Activated naive CD4-positive, alpha-beta T cell treated with Interleukin-2 at 50 U/mL for 16 hours (primary cell): ENCODE measurements at regions not wholly inside any gene's neighbourhood (a gene's known extent, or its start where the extent isn't known, plus 50 kb on each side); places are given as distances from the start of the nearest gene placed in this dataset.

ENCODE experiments used
- DNase-seq: peaks from one replicate; pipeline ENCODE4 v3.0.0-alpha.2; 2020

DNA sequence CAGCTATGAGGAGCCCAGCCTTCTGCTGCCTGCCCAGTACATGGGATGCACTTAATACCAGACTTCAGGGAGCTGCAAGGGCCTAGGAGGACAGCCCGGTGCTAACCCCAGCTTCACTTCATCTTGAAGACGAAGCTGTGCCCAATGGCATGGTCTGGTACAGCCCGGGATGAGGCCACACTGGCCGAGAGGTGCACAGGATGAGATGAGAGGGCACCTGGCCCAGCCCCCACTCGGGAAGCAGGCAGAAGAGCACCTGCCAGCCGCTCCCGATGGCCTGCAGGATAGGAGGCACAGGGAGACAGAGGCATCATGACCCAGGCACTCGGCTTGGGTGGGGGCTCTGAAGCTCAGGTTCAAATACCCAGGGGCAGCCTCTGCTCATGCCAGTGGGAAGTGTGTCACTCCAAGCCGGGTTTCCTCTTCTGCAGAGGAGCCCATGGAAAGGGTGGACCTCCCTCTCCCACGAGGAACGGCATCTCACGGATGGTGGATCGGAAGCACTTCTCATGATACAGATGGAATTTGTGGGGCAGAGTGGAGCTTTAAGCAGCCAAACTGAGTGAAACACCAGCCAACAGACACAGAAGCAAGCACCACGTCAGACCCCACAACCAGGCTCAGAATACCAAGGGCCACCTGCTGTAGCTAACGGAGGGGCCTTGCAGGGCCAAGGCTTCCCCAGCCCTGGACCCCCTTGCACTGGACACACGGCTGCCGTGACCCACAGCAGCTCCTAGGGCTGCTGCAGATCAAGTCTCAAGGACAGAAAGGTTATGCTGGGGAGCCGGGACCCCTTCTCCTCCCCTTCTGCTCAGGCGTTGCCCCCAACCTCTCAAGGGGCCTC is 875.2 kb downstream of the BRD1 start:
- no peak for DNase-seq

DNA sequence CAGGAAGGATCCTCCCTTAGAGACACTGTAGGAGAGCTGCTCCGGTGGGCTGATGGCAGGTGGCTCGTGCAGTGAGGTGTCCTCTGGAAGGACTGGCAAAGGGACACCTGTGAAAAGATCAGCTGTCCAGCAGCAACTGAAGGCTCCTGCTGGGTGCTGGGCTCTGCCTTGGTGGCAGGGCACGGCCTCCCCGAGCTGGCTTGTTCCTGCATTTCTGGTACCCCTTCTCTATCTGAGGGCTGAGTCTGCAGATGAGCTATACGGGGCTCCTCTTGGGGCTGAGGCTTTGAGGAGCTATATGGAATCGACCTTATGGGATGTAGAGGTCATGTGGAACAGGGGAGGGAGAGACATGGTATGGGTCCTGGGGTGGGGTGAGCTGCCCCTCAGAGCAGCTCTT is 875.8 kb downstream of the BRD1 start:
- DNase-seq: no peak

DNA sequence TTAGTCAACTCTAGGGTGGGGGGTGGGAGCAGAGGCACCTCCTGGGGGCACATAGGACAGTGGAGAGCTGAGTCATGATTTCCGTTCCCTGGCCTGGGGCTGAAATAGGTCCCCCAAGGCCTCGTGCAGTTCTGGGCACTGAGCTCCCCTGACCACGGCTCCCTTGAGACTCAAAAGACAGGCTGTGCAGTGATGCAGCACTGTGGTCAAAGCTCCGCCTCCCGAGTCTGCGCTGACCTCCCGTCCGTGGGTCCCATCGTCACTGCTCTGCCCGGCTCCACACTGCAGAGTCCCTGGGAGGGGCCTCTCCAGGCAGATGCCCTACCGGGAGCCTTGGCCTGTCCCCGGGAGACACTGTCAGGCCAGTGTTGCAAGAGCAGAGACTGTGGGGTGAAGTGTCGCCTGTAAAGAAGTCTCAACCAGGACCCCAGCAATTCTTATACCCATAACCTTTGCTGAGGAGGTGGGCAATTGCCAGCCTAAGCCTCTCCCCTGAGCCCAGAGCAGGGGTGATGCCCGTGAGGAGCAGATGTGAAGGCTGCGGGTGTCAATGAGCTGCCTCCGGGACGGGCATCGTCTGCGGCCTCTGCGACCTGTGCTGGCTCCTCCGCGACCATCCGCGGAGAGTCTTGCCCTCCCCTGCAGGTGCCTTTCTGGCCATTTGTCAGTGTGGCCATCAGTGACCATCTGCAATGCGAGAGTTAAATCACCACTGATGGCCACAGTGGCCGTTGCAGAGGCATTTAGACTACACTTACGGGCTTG is 877.3 kb downstream of the BRD1 start:
- DNase-seq: no peak

- DNase-seq: no peak
Observed at GRCh38 chr22:48949375-48950149, 878.1 kb downstream of the BRD1 start.

DNA sequence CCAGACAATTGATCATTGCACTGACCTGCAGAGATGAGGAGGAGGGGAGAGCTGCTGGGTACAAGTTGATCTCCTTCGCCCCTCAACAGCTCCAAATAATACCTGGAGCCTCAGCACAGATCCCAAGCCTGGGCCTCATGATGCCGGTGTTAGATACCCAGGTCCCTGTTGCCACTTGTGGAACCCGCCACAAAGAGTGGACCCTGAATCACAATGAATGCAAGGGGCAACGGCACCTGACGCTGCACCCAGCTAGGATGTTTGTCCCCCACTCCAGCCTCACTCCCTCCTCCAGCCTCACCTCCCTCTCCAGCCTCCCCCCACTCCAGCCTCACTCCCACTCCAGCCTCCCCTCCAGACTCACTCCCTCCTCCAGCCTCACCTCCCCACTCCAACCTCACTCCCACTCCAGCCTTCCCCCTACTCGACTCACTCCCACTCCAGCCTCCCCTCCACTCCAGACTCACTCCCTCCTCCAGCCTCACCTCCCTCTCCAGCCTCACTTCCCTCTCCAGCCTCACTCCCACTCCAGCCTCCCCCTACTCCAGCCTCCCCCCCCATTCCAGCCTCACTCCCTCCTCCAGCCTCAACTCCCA is 879.0 kb downstream of the BRD1 start:
- no peak for DNase-seq

DNA sequence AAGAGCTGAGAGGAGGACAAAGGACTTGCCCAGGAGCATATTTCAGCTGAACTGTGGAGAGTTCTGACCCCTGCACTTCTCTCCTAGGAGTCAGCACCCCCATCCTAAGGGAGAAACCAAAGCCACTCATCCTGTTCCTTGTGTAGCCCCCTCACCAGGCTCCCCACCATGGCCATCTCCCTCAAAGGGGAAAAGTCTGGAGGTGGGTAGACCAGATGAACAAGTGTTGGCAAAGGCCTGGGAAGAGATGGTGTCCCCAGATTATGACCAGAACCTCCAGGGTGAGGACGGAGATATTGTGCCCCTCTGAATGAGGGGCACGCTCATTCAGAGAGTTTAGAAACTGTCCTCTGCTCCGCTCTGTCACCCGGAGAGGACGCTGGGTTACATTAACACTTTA is 880.0 kb downstream of the BRD1 start:
- DNase-seq: no peak

- no peak for DNase-seq
Observed at GRCh38 chr22:48945621-48946458, 881.8 kb downstream of the BRD1 start.

DNA sequence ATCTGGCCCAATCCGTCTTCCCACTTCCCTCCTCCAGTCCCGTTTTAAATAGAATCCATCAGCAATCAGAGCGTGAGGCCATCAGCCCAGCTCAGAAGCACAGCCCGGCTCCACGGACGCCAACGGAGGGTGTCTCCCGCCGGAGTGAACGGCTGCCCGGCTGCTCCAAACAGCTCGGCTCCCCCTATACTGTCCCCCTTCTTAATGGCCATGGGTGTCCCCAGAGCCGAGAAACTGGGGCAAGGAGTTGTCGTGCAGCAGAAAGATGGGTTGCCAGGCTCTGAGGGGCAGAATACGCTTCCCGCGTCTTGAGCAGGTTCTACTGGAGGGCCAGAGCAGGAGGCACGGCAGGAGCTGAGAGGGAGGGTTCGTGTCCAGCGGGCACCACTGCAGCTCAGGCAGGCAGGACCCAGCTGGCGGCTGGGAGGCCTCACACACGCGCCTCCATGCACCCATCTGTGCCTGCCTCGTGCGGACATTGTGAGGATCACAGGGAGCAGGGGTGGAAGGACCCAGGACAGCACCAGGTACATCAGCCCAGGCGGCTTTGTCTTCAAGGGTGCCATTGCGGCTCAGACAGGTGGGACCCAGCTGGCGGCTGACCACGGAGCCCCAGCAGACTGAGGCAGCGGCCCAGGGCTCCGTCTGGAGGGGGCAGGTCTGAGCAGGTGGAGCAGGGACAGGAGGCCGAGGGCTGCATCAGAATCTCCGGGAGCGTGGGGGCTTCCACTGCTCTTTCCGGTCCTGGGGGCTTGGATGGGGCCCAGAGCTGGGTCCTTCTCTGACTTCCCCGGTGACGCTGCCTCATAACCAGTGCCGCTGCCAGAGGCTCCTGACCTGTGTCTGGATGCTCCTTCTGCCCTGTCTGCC is 882.7 kb downstream of the BRD1 start:
- no peak for DNase-seq

- DNase-seq: no peak
Observed at GRCh38 chr22:48944433-48944750, 883.3 kb downstream of the BRD1 start.

DNA sequence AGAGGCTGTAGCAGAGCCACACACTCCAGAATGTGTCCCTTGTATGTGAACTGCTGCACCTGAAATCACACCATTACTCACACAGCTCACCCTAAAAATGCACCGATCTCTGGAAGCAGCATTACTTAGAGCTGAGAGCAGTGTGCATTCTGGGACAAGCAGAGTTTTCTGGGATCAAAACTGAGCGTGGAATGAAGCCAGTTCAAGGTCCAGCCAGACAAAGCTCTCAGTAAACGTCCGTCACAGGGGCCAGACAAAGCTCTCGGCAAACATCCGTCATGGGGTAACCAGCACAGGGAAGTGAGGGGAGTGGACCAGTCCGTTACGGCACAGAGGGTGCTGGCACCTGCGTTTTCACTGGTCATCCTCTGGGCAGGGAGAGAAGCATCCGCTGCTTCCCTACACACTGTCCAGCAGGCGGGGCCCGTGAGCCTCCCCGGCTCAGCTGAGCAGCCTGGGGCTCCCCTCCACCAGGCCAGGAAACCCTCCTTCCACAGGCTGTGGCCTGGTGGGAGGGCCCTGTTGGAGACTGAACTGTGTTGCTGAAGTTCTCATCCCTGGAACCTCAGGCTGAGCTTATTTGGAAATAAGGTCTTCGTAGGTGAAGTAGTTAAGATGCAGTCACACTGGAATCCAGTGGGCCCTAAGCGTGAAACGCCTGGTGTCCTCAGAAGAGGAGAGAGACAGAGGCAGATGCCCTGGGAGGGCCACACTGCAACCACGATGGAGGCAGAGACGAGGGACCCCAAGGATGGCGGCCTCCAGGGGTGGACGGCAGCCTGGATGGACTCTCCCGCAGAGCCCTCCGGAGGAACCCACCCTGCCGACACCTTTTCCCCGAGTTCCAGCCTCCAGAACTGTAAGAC is 883.9 kb downstream of the BRD1 start:
- DNase-seq: no peak

- DNase-seq: no peak
Observed at GRCh38 chr22:48942698-48943566, 884.7 kb downstream of the BRD1 start.

GRCh38 chr22:48941903-48942575 is 885.6 kb downstream of the BRD1 start:
- DNase-seq: no peak

DNA sequence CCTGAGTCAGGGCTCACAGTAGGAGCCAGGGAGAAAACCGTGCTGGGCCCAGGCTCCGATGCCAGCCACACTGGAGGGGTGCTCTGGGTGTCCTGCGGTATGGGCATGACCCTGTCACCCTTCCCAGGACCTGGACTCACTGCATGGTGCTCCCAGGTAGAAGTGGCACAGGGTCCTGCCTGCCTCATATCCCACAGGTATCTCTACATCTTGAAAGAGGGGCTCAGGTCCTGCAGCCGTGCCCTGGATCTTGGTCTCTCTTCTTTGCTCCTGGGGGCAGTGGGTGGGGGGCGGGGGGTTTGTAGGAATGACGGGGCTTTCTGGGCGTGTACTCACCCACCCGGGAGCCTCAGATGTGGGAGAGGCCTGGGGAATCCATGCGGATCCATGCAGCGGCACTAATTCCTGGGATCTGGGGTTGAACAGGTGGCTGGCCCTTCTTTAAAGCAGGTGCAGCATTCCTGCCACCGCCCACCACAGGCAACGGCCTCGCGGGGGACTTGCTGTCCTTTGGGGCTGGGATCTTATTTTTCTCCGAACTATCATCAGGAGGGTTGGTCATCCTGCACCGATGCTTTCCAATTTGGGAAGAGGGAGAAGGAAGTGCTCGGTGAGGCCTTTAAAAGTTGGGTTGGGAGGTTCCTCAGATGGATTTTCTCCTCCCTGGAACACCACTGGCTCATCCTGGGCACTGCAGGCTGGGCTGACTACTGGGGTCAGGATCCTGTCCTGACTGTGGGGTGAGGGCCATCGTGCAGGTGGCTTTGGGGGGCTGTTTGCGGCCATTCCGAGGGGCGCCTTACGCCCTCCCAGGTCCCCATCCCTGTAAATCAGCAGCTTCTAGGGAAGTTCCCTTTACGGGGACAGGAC is 886.4 kb downstream of the BRD1 start:
- DNase-seq: no peak

- DNase-seq: no peak
Observed at GRCh38 chr22:48940266-48941032, 887.2 kb downstream of the BRD1 start.

- no peak for DNase-seq
Observed at GRCh38 chr22:48939441-48940265, 888.0 kb downstream of the BRD1 start.

- no peak for DNase-seq
Observed at GRCh38 chr22:48938741-48939140, 888.9 kb downstream of the BRD1 start.
